PFSK-1 (cell line): ENCODE measurements at regions not wholly inside any gene's neighbourhood (a gene's known extent, or its start where the extent isn't known, plus 50 kb on each side); places are given as distances from the start of the nearest gene placed in this dataset.

Source experiments
- FOXP2 ChIP-seq: optimal IDR thresholded peaks from 2 replicates; pipeline ENCODE3; 2011; ENCODE audit warnings: borderline replicate concordance, control low read depth, inconsistent platforms; ENCODE audit not compliant: insufficient read depth; ENCODE audit errors: extremely low read length, extremely low read depth
- POLR2AphosphoS5 ChIP-seq: IDR thresholded peaks from 2 replicates; pipeline ENCODE4 v1.6.1; 2012; ENCODE audit warnings: low read depth, mild to moderate bottlenecking, control low read depth, low read length, moderate library complexity
- SIN3A ChIP-seq: IDR thresholded peaks from 2 replicates; pipeline ENCODE4 v1.6.1; 2012; ENCODE audit warnings: mild to moderate bottlenecking, low read length, moderate library complexity, borderline replicate concordance; ENCODE audit not compliant: insufficient read depth
- TAF1 ChIP-seq: IDR thresholded peaks from 2 replicates; pipeline ENCODE4 v1.6.1; 2012; ENCODE audit warnings: low read length, control low read depth, borderline replicate concordance; ENCODE audit not compliant: insufficient read depth

GRCh38 chr12:90037740-90038139 lies 329.1 kb upstream of the ATP2B1 start:
- TF ChIP-seq POLR2AphosphoS5 (no peak), FOXP2 (no peak), SIN3A (no peak), TAF1 (no peak)
